K562 (cell line): ENCODE measurements at regions not wholly inside any gene's neighbourhood (a gene's known extent, or its start where the extent isn't known, plus 50 kb on each side); places are given as distances from the start of the nearest gene placed in this dataset.

Source experiments
- CTCF ChIP-seq, 3 experiments: IDR thresholded peaks in 2 of 3; conservative IDR thresholded peaks in 1 of 3; 2 replicates each; pipeline ENCODE4 v1.5.1; 2011 to 2012; ENCODE audit warnings: low read length in 3 of 3, mild to moderate bottlenecking in 3 of 3, control low read depth in 2 of 3, improper control_type of control experiment in 1 of 3, inconsistent platforms in 1 of 3, low read depth in 1 of 3, mixed read lengths in 1 of 3, moderate library complexity in 1 of 3; ENCODE audit not compliant: insufficient read depth in 2 of 3
- GTF3C2 ChIP-seq: IDR thresholded peaks from 3 replicates; pipeline ENCODE4 v1.6.1; 2011; ENCODE audit warnings: borderline replicate concordance, mild to moderate bottlenecking, moderate library complexity; ENCODE audit not compliant: insufficient read length; ENCODE audit errors: extremely low read depth
- KLF16 ChIP-seq: IDR thresholded peaks from 2 replicates; pipeline ENCODE4 v1.6.1; 2016; ENCODE audit warnings: antibody characterized with exemption
- MGA ChIP-seq: fragments of 450-650 bp; IDR thresholded peaks from 2 replicates; pipeline ENCODE4 v1.6.1; 2016; ENCODE audit warnings: mild to moderate bottlenecking, moderate library complexity
- RAD21 ChIP-seq, 2 experiments: fragments of 250-450 bp in 1 of 2; fragments of 450-650 bp in 1 of 2; sonication (Bioruptor Pico) in 1 of 2; formaldehyde crosslinking in 1 of 2; IDR thresholded peaks in 1 of 2; conservative IDR thresholded peaks in 1 of 2; 2 replicates each; pipeline versions ENCODE4 v1.4.0 to v1.8.0; 2020 to 2022; ENCODE audit warnings: mild to moderate bottlenecking in 2 of 2, moderate library complexity in 1 of 2
- RFX1 ChIP-seq: fragments of 450-650 bp; IDR thresholded peaks from 2 replicates; pipeline ENCODE4 v1.6.1; 2016; ENCODE audit warnings: mild to moderate bottlenecking, moderate library complexity
- SETDB1 ChIP-seq: IDR thresholded peaks from one replicate; pipeline ENCODE4 v1.6.1; 2012; ENCODE audit warnings: low read length, control low read depth, inconsistent platforms
- SMC3 ChIP-seq: conservative IDR thresholded peaks from 2 replicates; pipeline ENCODE4 v1.6.1; 2011; ENCODE audit warnings: low read depth, low read length, improper control_type of control experiment; ENCODE audit not compliant: insufficient read depth

GRCh38 chr12:28872654-28873268 lies 276.3 kb upstream of the FAR2 start (continued):
- TF ChIP-seq MGA (no peak), KLF16 (peak; percentile 39; the same call in 1 of the 2 replicates), GTF3C2 (no peak), CTCF (IDR thresholded peaks at IDR 0.05 in 2 of 3, conservative IDR thresholded peaks at IDR 0.05 in 1 of 3; ENCODE audit: insufficient read depth in 2 of 3, low read depth in 1 of 3, low read length in 3 of 3) (peak; percentile 59 to 76 (median 74)), RAD21 (CRISPR knock-in tag; conservative IDR thresholded peaks at IDR 0.05 in 1 of 2, IDR thresholded peaks at IDR 0.05 in 1 of 2) (peak; percentile 60 to 79), SMC3 (peak; percentile 25; the same call in 1 of the 2 replicates), RFX1 (no peak), SETDB1 (no peak)
